Endothelial cell of umbilical vein (primary cell): ENCODE measurements at regions not wholly inside any gene's neighbourhood (a gene's known extent, or its start where the extent isn't known, plus 50 kb on each side); places are given as distances from the start of the nearest gene placed in this dataset.
"Not testable (repeated sequence)": the region's sequence is repeated elsewhere in the genome, so short reads cannot be mapped to it uniquely, and the experiment has no call there.

Experiments used
- CTCF ChIP-seq, 2 donors: IDR thresholded peaks; 1 replicate in 1 of 2; 2 replicates in 1 of 2; pipeline ENCODE4 v1.5.1; 2011; ENCODE audit warnings: low read length in 2 of 2, mild to moderate bottlenecking in 2 of 2, moderate library complexity in 2 of 2, control low read depth in 1 of 2, inconsistent platforms in 1 of 2, low read depth in 1 of 2; ENCODE audit not compliant: insufficient read depth in 1 of 2; ENCODE audit errors: extremely low read depth in 1 of 2
- EZH2 ChIP-seq: IDR thresholded peaks from 2 replicates; pipeline ENCODE4 v1.6.1; 2012; ENCODE audit warnings: borderline replicate concordance, low read depth, mild to moderate bottlenecking, moderate library complexity, low read length, inconsistent platforms; ENCODE audit not compliant: severe bottlenecking
- GATA2 ChIP-seq: IDR thresholded peaks from 2 replicates; pipeline ENCODE4 v1.7.0; 2011; ENCODE audit warnings: low read depth, mild to moderate bottlenecking, moderate library complexity, mixed read lengths, low read length; ENCODE audit not compliant: insufficient read length, insufficient read depth
- JUN ChIP-seq: IDR thresholded peaks from 2 replicates; pipeline ENCODE4 v1.6.1; 2011; ENCODE audit warnings: borderline replicate concordance, low read depth; ENCODE audit not compliant: insufficient read length, insufficient read depth
- MYC ChIP-seq: IDR thresholded peaks from one replicate; pipeline ENCODE4 v1.6.1; 2011; ENCODE audit warnings: mild to moderate bottlenecking, low read depth, low read length
- POLR2A ChIP-seq: IDR thresholded peaks from 2 replicates; pipeline ENCODE4 v1.6.1; 2012; ENCODE audit warnings: low read depth, mild to moderate bottlenecking, control low read depth, low read length
- POLR2AphosphoS5 ChIP-seq: IDR thresholded peaks from 2 replicates; pipeline ENCODE4 v1.6.1; 2012; ENCODE audit warnings: low read depth, mild to moderate bottlenecking, control low read depth, low read length, moderate library complexity; ENCODE audit not compliant: insufficient read depth
- TF ChIP-seq, protein P1 (sequence below): IDR thresholded peaks from 2 replicates; pipeline ENCODE4 v1.6.1; 2011; ENCODE audit not compliant: insufficient read depth, insufficient read length

- TF ChIP-seq CTCF (IDR thresholded peaks at IDR 0.05; ENCODE audit: extremely low read depth in 1 of 2, insufficient read depth in 1 of 2, low read depth in 1 of 2, low read length in 2 of 2); POLR2AphosphoS5; MYC; EZH2; POLR2A; GATA2; JUN: not testable (repeated sequence)
- TF ChIP-seq, protein P1, sequence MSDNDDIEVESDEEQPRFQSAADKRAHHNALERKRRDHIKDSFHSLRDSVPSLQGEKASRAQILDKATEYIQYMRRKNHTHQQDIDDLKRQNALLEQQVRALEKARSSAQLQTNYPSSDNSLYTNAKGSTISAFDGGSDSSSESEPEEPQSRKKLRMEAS = not testable (repeated sequence)
Observed at GRCh38 chrY:21987222-21987621, 69.4 kb upstream of the RBMY1E start.
